Skeletal muscle satellite cell (primary cell): ENCODE measurements at regions not wholly inside any gene's neighbourhood (a gene's known extent, or its start where the extent isn't known, plus 50 kb on each side); places are given as distances from the start of the nearest gene placed in this dataset.

Source experiments
- H3K27me3 ChIP-seq: 2 replicates; pipeline ENCODE4 v1.7.0; 2013; ENCODE audit warnings: low read length; ENCODE audit not compliant: control insufficient read depth, insufficient read depth
- H3K36me3 ChIP-seq: 2 replicates; pipeline ENCODE4 v1.7.0; 2013; ENCODE audit warnings: mild to moderate bottlenecking, control low read depth, low read length; ENCODE audit not compliant: insufficient read depth
- H3K4me1 ChIP-seq: 2 replicates; pipeline ENCODE4 v1.7.0; 2013; ENCODE audit warnings: low read length; ENCODE audit not compliant: control insufficient read depth, insufficient read depth
- H3K4me2 ChIP-seq: 2 replicates; pipeline ENCODE4 v1.7.0; 2013; ENCODE audit warnings: mild to moderate bottlenecking, low read length
- H3K4me3 ChIP-seq: 2 replicates; pipeline ENCODE4 v1.7.0; 2013; ENCODE audit warnings: low read length
- H3K9ac ChIP-seq: 2 replicates; pipeline ENCODE4 v1.7.0; 2013; ENCODE audit warnings: mild to moderate bottlenecking, low read depth, low read length, moderate library complexity
- H3K9me3 ChIP-seq: replicated peaks from 2 replicates; pipeline ENCODE4 v1.7.0; 2013; ENCODE audit warnings: mild to moderate bottlenecking, control low read depth, low read length

GRCh38 chrX:40282348-40282747, 184.6 kb upstream of the BCOR start:
- Histone ChIP-seq H3K4me1 (no peaks in the 10 kb centered on the region), H3K4me3 (no peak overlapping the region), H3K9ac (no peak overlapping the region), H3K27me3 (peaks cover 13% of the 10 kb centered on the region), H3K36me3 (no peaks in the 10 kb centered on the region), H3K9me3 (no peaks in the 10 kb centered on the region), H3K4me2 (no peak overlapping the region)

- no peak overlapping the region for H3K4me3 ChIP-seq
- no peaks in the 10 kb centered on the region for H3K4me1 ChIP-seq
- no peaks in the 10 kb centered on the region for H3K9me3 ChIP-seq
- no peak overlapping the region for H3K9ac ChIP-seq
- H3K36me3 ChIP-seq = no peaks in the 10 kb centered on the region
- no peak overlapping the region for H3K4me2 ChIP-seq
- H3K27me3 ChIP-seq = peaks cover 13% of the 10 kb centered on the region
These were observed 183.7 kb upstream of the BCOR start for GRCh38 chrX:40281336-40282005.

- Histone ChIP-seq H3K9ac (no peak overlapping the region), H3K4me2 (no peak overlapping the region), H3K27me3 (peaks cover 13% of the 10 kb centered on the region), H3K4me3 (no peak overlapping the region), H3K9me3 (no peaks in the 10 kb centered on the region), H3K4me1 (no peaks in the 10 kb centered on the region), H3K36me3 (no peaks in the 10 kb centered on the region)
These were observed 182.0 kb upstream of the BCOR start for GRCh38 chrX:40279762-40280161.

DNA sequence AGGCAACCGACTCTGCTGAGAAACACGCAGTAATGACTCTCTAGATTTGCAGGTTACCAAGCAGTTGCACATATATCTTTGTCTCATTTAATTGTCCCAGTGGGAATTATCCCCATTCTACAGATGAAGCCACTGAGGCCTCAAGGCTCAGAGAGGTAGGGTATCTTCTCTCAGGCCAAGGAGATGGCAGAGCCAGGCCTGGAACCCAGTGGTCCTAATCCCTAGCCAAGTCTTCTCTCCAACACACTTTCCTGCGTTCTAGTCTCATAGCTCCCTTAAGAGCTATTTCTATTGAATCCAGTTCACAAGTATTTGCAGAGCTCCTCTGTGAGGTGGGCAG, 181.3 kb upstream of the BCOR start:
- H3K4me3 ChIP-seq = no peak overlapping the region
- no peaks in the 10 kb centered on the region for H3K36me3 ChIP-seq
- no peaks in the 10 kb centered on the region for H3K4me1 ChIP-seq
- no peak overlapping the region for H3K4me2 ChIP-seq
- no peak overlapping the region for H3K9ac ChIP-seq
- peaks cover 13% of the 10 kb centered on the region for H3K27me3 ChIP-seq
- H3K9me3 ChIP-seq = no peaks in the 10 kb centered on the region

GRCh38 chrX:40278340-40279090, 180.8 kb upstream of the BCOR start:
- Histone ChIP-seq H3K4me2 (no peak overlapping the region), H3K9me3 (no peaks in the 10 kb centered on the region), H3K36me3 (no peaks in the 10 kb centered on the region), H3K27me3 (peaks cover 13% of the 10 kb centered on the region), H3K9ac (no peak overlapping the region), H3K4me3 (no peak overlapping the region), H3K4me1 (no peaks in the 10 kb centered on the region)

DNA sequence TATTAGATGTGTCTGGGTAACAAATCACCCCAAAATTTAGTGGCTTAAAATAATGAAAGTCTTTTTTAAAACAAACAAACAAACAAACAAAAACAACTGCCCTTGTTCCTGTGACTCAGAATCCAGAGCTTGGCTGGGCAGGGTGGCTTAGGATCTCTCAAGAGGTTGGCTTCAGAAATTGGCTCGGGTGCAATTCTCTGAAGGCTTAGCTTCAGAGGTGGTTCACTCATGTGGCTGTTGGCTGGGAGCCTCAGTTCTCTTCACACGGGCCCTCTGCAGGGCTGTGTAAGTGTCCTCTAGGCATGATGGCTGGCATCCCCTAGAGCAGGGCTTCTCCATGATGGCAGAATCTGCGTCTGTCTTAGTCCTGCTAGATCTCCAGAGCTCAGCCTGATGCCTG, 179.9 kb upstream of the BCOR start:
- no peaks in the 10 kb centered on the region for H3K36me3 ChIP-seq
- no peaks in the 10 kb centered on the region for H3K9me3 ChIP-seq
- no peaks in the 10 kb centered on the region for H3K4me1 ChIP-seq
- peaks cover 9% of the 10 kb centered on the region for H3K27me3 ChIP-seq
- H3K4me2 ChIP-seq = no peak overlapping the region
- no peak overlapping the region for H3K9ac ChIP-seq
- no peak overlapping the region for H3K4me3 ChIP-seq

DNA sequence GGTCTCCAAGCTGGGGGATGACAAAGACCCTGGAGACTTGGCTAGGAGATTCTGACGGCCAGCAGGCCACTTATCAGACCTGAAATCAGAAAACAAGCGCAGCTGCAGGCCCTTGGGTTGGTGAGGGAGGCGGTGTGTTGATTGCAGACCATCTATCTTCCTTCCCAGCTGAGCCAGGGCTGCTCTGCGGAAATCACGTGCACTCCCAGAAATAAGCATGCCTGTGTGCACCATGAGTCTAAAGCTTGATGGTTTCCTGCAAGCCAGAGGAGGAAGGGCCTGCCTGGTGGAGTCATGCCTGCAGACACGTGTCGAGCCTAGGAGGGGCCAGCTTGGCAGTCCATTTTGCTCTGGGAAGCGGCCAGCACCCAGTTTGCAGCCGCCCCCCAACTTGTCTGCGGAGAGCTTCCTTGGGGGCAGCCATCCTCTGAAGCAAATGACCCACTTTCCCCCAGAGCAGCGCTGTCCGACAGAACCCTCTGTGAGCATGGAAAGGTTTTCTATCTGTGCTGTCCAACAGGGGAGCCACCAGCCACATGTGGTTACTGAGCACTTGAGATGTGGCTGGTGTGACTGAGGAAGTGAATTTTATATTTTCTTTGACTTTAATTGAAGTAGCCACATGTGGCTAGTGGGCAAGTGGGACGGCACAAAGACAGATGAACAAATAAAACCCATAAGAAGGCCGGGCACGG, 175.7 kb upstream of the BCOR start:
- no peak overlapping the region for H3K4me3 ChIP-seq
- no peak overlapping the region for H3K4me2 ChIP-seq
- H3K4me1 ChIP-seq = no peaks in the 10 kb centered on the region
- no peaks in the 10 kb centered on the region for H3K9me3 ChIP-seq
- H3K36me3 ChIP-seq = no peaks in the 10 kb centered on the region
- no peak overlapping the region for H3K9ac ChIP-seq
- no peaks in the 10 kb centered on the region for H3K27me3 ChIP-seq

- H3K9ac ChIP-seq = no peak overlapping the region
- no peak overlapping the region for H3K4me2 ChIP-seq
- H3K4me1 ChIP-seq = peaks cover 2% of the 10 kb centered on the region
- H3K27me3 ChIP-seq = no peaks in the 10 kb centered on the region
- H3K4me3 ChIP-seq = no peak overlapping the region
- no peaks in the 10 kb centered on the region for H3K9me3 ChIP-seq
- no peaks in the 10 kb centered on the region for H3K36me3 ChIP-seq
These were observed 175.0 kb upstream of the BCOR start for GRCh38 chrX:40272776-40273175.

DNA sequence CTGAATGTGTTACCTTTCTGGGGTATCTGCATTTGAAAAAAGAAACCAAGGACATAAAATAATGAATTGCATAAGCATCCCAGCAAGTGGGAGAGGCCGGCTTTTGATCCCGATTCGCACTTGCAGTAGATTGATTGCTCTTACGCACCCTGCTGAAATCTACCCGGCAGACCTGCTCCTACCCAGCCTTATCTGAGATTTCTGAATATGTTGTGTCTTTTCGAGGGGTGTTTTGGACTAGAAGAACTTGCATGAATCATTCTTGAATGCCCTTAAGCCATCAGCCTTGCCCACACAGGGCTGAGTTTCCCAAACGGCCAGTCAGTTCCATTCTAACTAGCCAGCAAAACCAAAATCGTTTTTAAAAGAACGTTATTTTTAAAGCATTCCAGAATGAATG, 174.4 kb upstream of the BCOR start:
- Histone ChIP-seq H3K9ac (no peak overlapping the region), H3K4me3 (no peak overlapping the region), H3K4me1 (peaks cover 9% of the 10 kb centered on the region), H3K36me3 (no peaks in the 10 kb centered on the region), H3K4me2 (no peak overlapping the region), H3K9me3 (no peaks in the 10 kb centered on the region), H3K27me3 (no peaks in the 10 kb centered on the region)

- Histone ChIP-seq H3K36me3 (no peaks in the 10 kb centered on the region), H3K4me1 (peaks cover 11% of the 10 kb centered on the region), H3K4me3 (no peak overlapping the region), H3K9ac (no peak overlapping the region), H3K27me3 (no peaks in the 10 kb centered on the region), H3K4me2 (no peak overlapping the region), H3K9me3 (no peaks in the 10 kb centered on the region)
These were observed 170.4 kb upstream of the BCOR start for GRCh38 chrX:40268188-40268520.

GRCh38 chrX:40267334-40268187, 169.8 kb upstream of the BCOR start:
- H3K4me1 ChIP-seq = peaks cover 17% of the 10 kb centered on the region
- peak overlapping the region; percentile 67 for H3K9ac ChIP-seq
- no peaks in the 10 kb centered on the region for H3K27me3 ChIP-seq
- H3K4me3 ChIP-seq = peak overlapping the region; percentile 77
- no peaks in the 10 kb centered on the region for H3K9me3 ChIP-seq
- H3K4me2 ChIP-seq = peak overlapping the region; percentile 88
- no peaks in the 10 kb centered on the region for H3K36me3 ChIP-seq
